ENCODE measurements at regions not wholly inside any gene's neighbourhood (a gene's known extent, or its start where the extent isn't known, plus 50 kb on each side); places are given as distances from the start of the nearest gene placed in this dataset.

DNA sequence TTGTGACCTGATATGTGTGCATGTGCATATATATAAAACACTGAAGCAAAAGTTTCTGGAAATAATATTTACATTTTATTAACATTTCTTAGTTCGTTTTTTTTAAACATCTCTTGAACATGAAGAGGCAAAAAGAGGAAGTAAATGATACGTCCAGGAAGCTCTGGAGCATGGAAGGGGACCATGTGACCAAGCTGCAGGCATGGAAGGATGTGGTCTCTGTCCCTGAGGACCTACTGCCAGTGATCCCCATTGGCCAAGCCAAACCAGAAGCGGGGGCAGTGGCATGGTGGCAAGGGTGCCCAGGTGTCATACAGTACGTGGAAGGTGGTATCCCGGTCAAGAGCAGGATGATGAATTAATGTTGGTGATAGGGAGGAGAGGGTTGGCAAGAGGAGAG is 268.3 kb upstream of the PROX1 start:
- no peak for TF ChIP-seq POLR2AphosphoS5 (IDR thresholded peaks at IDR 0.05)
- TF ChIP-seq, protein P1, sequence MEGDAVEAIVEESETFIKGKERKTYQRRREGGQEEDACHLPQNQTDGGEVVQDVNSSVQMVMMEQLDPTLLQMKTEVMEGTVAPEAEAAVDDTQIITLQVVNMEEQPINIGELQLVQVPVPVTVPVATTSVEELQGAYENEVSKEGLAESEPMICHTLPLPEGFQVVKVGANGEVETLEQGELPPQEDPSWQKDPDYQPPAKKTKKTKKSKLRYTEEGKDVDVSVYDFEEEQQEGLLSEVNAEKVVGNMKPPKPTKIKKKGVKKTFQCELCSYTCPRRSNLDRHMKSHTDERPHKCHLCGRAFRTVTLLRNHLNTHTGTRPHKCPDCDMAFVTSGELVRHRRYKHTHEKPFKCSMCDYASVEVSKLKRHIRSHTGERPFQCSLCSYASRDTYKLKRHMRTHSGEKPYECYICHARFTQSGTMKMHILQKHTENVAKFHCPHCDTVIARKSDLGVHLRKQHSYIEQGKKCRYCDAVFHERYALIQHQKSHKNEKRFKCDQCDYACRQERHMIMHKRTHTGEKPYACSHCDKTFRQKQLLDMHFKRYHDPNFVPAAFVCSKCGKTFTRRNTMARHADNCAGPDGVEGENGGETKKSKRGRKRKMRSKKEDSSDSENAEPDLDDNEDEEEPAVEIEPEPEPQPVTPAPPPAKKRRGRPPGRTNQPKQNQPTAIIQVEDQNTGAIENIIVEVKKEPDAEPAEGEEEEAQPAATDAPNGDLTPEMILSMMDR (IDR thresholded peaks at IDR 0.05 in 8 of 11, conservative IDR thresholded peaks at IDR 0.05 in 3 of 11): no peak
- no peak for TF ChIP-seq POLR2A (IDR thresholded peaks at IDR 0.05)
